CD4-positive, alpha-beta T cell (primary cell): ENCODE measurements at regions not wholly inside any gene's neighbourhood (a gene's known extent, or its start where the extent isn't known, plus 50 kb on each side); places are given as distances from the start of the nearest gene placed in this dataset.

Source experiments
- ATAC-seq: fragments of 200-7000 bp; cut with Tn5 transposase; one replicate; pipeline ENCODE4 v1.10.0; 2022; ENCODE audit warnings: mild to moderate bottlenecking; ENCODE audit not compliant: poor library complexity
- CTCF ChIA-PET: fragments of 350-600 bp; sonication (Branson Sonifier 250); formaldehyde crosslinking; loops from one replicate; lab custom pipeline; 2021; ENCODE audit warnings: antibody characterized with exemption, inconsistent platforms; lab: Charles Lee
- POLR2A ChIA-PET: fragments of 350-600 bp; sonication (Branson Sonifier 250); formaldehyde crosslinking; loops from one replicate; lab custom pipeline; 2021; ENCODE audit warnings: antibody characterized with exemption, inconsistent platforms; lab: Charles Lee
- DNase-seq, 14 experiments: peaks; one replicate each; pipeline ENCODE4 v3.0.0-alpha.2; 2013 to 2020; ENCODE audit warnings: mixed read lengths in 2 of 14
- H3K27ac ChIP-seq, 2 donors: one replicate each; pipeline versions ENCODE4 v1.5.1 to v1.7.0; 2013; ENCODE audit warnings: low read length in 2 of 2, low read depth in 1 of 2, mild to moderate bottlenecking in 1 of 2
- H3K27me3 ChIP-seq, 2 experiments: 1 replicate in 1 of 2; 2 replicates in 1 of 2; pipeline versions ENCODE4 v1.6.1 to v1.7.0; 2013; ENCODE audit warnings: low read length in 2 of 2, control low read depth in 1 of 2, mild to moderate bottlenecking in 1 of 2, moderate library complexity in 1 of 2; ENCODE audit not compliant: insufficient read depth in 2 of 2, control insufficient read depth in 1 of 2
- H3K36me3 ChIP-seq: one replicate; pipeline ENCODE4 v1.6.1; 2013; ENCODE audit warnings: low read length, control low read depth; ENCODE audit not compliant: insufficient read depth
- H3K4me1 ChIP-seq: one replicate; pipeline ENCODE4 v1.6.1; 2013; ENCODE audit warnings: low read length, control low read depth; ENCODE audit not compliant: insufficient read depth
- H3K4me3 ChIP-seq: one replicate; pipeline ENCODE4 v1.5.1; 2013; ENCODE audit warnings: mild to moderate bottlenecking, low read length, moderate library complexity
- H3K9me3 ChIP-seq, 2 experiments: 1 replicate in 1 of 2; 2 replicates in 1 of 2; pipeline versions ENCODE4 v1.6.1 to v1.7.0; 2013; ENCODE audit warnings: low read length in 2 of 2, mild to moderate bottlenecking in 2 of 2, control low read depth in 1 of 2, moderate library complexity in 1 of 2; ENCODE audit not compliant: control insufficient read depth in 1 of 2, insufficient read depth in 1 of 2
- H3K27ac Mint-ChIP-seq: one replicate; pipeline ENCODE4 v1.8.0; 2020; ENCODE audit warnings: mixed read lengths
- H3K27me3 Mint-ChIP-seq: one replicate; pipeline ENCODE4 v1.8.0; 2021; ENCODE audit warnings: mixed read lengths
- H3K36me3 Mint-ChIP-seq: one replicate; pipeline ENCODE4 v1.8.0; 2021; ENCODE audit warnings: low read depth, mixed read lengths
- H3K4me1 Mint-ChIP-seq: one replicate; pipeline ENCODE4 v1.8.0; 2021; ENCODE audit warnings: low read depth, mixed read lengths
- H3K4me3 Mint-ChIP-seq: one replicate; pipeline ENCODE4 v1.8.0; 2020; ENCODE audit warnings: mild to moderate bottlenecking, mixed read lengths
- H3K9me3 Mint-ChIP-seq: one replicate; pipeline ENCODE4 v1.8.0; 2020; ENCODE audit warnings: mixed read lengths
- intact Hi-C, 2 experiments: fragments of 100-400 bp; cut with DNase I in 1 of 2; cut with micrococcal nuclease in 1 of 2; formaldehyde crosslinking; loops; one replicate each; pipeline versions ENCODE4 v1.15.1 to v1.9.0; 2023 to 2025; cut with DNase I, micrococcal nuclease
- TF ChIP-seq, protein P1 (sequence below): fragments of 200-600 bp; IDR thresholded peaks from one replicate; pipeline ENCODE4 v1.8.0; 2022; ENCODE audit warnings: antibody characterized with exemption, mild to moderate bottlenecking

DNA sequence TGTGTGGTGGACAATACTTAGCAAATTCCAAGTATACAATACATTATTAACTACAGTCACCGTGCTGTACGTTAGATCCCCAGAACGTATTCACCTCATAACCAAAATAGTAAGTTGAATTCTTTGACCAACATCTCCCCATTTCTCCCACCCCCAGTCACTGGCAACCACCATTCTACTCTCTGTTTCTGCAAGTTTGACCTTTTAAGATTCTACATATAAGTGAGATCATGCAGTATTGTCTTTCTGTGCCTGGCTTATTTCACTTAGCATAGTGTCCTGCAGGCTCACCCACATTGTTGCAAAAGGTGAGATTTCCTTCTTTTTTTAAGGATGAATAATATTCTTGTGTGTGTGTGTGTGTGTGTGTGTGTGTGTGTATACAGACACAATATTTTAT is 59.1 kb downstream of the IRAG1 start:
- CTCF ChIA-PET: no interaction called here
- no peak for ATAC-seq
- H3K27ac Mint-ChIP-seq: no peak overlapping the region
- H3K4me3 Mint-ChIP-seq: no peak overlapping the region
- H3K4me1 ChIP-seq: no peaks in the 10 kb centered on the region
- no peak for DNase-seq
- H3K9me3 ChIP-seq: no peaks in the 10 kb centered on the region
- no peak overlapping the region for H3K27ac ChIP-seq
- H3K4me3 ChIP-seq: no peak overlapping the region
- POLR2A ChIA-PET: no interaction called here
- H3K27me3 Mint-ChIP-seq: no peaks in the 10 kb centered on the region
- H3K27me3 ChIP-seq: no peaks in the 10 kb centered on the region
- H3K4me1 Mint-ChIP-seq: no peaks in the 10 kb centered on the region
- no peaks in the 10 kb centered on the region for H3K36me3 ChIP-seq
- intact Hi-C loops: no loop called here
- no peaks in the 10 kb centered on the region for H3K9me3 Mint-ChIP-seq
- TF ChIP-seq, protein P1, sequence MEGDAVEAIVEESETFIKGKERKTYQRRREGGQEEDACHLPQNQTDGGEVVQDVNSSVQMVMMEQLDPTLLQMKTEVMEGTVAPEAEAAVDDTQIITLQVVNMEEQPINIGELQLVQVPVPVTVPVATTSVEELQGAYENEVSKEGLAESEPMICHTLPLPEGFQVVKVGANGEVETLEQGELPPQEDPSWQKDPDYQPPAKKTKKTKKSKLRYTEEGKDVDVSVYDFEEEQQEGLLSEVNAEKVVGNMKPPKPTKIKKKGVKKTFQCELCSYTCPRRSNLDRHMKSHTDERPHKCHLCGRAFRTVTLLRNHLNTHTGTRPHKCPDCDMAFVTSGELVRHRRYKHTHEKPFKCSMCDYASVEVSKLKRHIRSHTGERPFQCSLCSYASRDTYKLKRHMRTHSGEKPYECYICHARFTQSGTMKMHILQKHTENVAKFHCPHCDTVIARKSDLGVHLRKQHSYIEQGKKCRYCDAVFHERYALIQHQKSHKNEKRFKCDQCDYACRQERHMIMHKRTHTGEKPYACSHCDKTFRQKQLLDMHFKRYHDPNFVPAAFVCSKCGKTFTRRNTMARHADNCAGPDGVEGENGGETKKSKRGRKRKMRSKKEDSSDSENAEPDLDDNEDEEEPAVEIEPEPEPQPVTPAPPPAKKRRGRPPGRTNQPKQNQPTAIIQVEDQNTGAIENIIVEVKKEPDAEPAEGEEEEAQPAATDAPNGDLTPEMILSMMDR: no peak
- no peaks in the 10 kb centered on the region for H3K36me3 Mint-ChIP-seq

DNA sequence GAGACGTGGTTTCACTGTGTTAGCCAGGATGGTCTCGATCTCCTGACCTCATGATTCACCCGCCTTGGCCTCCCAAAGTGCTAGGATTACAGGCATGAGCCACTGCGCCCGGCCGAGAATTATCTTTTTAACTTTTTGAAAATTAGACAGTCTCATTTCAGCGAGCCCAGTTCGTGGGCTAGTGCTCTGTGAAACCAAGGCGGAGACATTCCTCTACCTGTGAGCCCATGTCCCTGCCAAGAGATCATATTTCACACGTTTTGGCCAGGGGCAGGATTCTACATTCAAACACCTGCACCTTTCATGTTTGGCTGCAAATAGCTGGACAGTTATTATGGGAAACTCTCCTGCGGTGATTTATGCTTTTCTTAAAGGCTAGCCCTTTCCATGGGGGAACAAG is 60.3 kb downstream of the IRAG1 start:
- Mint-ChIP-seq H3K27me3 (no peaks in the 10 kb centered on the region), H3K4me3 (no peak overlapping the region), H3K9me3 (no peaks in the 10 kb centered on the region), H3K4me1 (no peaks in the 10 kb centered on the region), H3K27ac (no peak overlapping the region), H3K36me3 (no peaks in the 10 kb centered on the region)
- no peaks in the 10 kb centered on the region for H3K36me3 ChIP-seq
- H3K27me3 ChIP-seq: no peaks in the 10 kb centered on the region
- H3K27ac ChIP-seq: no peak overlapping the region
- CTCF ChIA-PET: no interaction called here
- peaks cover 9% of the 10 kb centered on the region for H3K4me1 ChIP-seq
- no peaks in the 10 kb centered on the region for H3K9me3 ChIP-seq
- POLR2A ChIA-PET: no interaction called here
- DNase-seq: no peak
- H3K4me3 ChIP-seq: no peak overlapping the region
- intact Hi-C loops: no loop called here
- TF ChIP-seq, protein P1: no peak
- no peak for ATAC-seq

DNA sequence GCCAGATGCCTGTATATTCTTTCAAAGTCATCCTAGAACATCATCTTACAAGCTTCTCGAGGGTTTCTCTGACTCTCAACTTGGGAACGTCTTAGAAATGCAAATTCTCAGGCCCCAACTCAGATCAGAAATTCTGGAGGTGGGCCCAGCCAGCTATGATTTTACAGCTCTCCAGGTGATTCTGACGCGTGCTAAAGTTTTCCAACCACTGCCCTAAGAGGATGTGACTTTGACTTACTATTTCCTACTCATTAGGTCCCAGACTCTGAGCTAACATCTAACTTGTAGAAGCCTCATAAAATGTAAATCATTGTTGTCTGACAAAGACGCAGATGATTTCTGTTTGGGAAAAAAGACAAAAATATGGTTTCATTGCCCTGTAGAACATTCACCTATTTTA is 61.1 kb downstream of the IRAG1 start:
- Histone ChIP-seq H3K27ac (no peak overlapping the region), H3K9me3 (no peaks in the 10 kb centered on the region), H3K4me3 (no peak overlapping the region), H3K27me3 (no peaks in the 10 kb centered on the region), H3K4me1 (peaks cover 11% of the 10 kb centered on the region), H3K36me3 (no peaks in the 10 kb centered on the region)
- ChIA-PET POLR2A (no interaction called here), CTCF (no interaction called here)
- Mint-ChIP-seq H3K4me3 (no peak overlapping the region), H3K27ac (no peak overlapping the region), H3K9me3 (no peaks in the 10 kb centered on the region), H3K27me3 (no peaks in the 10 kb centered on the region), H3K36me3 (no peaks in the 10 kb centered on the region), H3K4me1 (no peaks in the 10 kb centered on the region)
- ATAC-seq (no peak), DNase-seq (no peak)
- intact Hi-C loops: no loop called here
- TF ChIP-seq, protein P1: no peak
